MM.1S (cell line): ENCODE measurements at regions not wholly inside any gene's neighbourhood (a gene's known extent, or its start where the extent isn't known, plus 50 kb on each side); places are given as distances from the start of the nearest gene placed in this dataset.

ENCODE experiments used
- DNase-seq: peaks from one replicate; pipeline ENCODE4 v3.0.0-alpha.2; 2015
- H2AFZ ChIP-seq: fragments of 300-600 bp; sonication (generic); 2 replicates; pipeline ENCODE4 v1.6.0; 2016; ENCODE audit warnings: antibody characterized with exemption, low read length
- H3F3A ChIP-seq: fragments of 300-600 bp; sonication (generic); 2 replicates; pipeline ENCODE4 v1.6.1; 2016; ENCODE audit warnings: mild to moderate bottlenecking, antibody characterized with exemption, low read length, moderate library complexity, mixed read lengths; ENCODE audit not compliant: insufficient read depth
- H3K27ac ChIP-seq: fragments of 300-600 bp; sonication (generic); 2 replicates; pipeline ENCODE4 v1.5.1; 2016; ENCODE audit warnings: mild to moderate bottlenecking, low read length
- H3K27me3 ChIP-seq: fragments of 300-600 bp; sonication (generic); replicated peaks from 2 replicates; pipeline ENCODE4 v1.6.0; 2016; ENCODE audit warnings: low read length; ENCODE audit not compliant: insufficient read depth
- H3K36me3 ChIP-seq: fragments of 300-600 bp; sonication (generic); replicated peaks from 2 replicates; pipeline ENCODE4 v1.6.1; 2016; ENCODE audit warnings: mild to moderate bottlenecking, low read length, mixed read lengths; ENCODE audit not compliant: insufficient read depth
- H3K4me1 ChIP-seq: fragments of 300-600 bp; sonication (generic); 2 replicates; pipeline ENCODE4 v1.6.1; 2016; ENCODE audit warnings: low read length, mixed read lengths
- H3K4me2 ChIP-seq: fragments of 300-600 bp; sonication (generic); 2 replicates; pipeline ENCODE4 v1.6.0; 2016; ENCODE audit warnings: low read depth, low read length
- H3K4me3 ChIP-seq: fragments of 300-600 bp; sonication (generic); 2 replicates; pipeline ENCODE4 v1.5.1; 2016; ENCODE audit warnings: low read length, mixed read lengths
- H3K79me2 ChIP-seq: fragments of 300-600 bp; sonication (generic); 2 replicates; pipeline ENCODE4 v1.6.1; 2016; ENCODE audit warnings: mixed run types, low read length, mixed read lengths
- H3K9ac ChIP-seq: fragments of 300-600 bp; sonication (generic); 2 replicates; pipeline ENCODE4 v1.6.1; 2016; ENCODE audit warnings: low read length, mixed read lengths
- H3K9me2 ChIP-seq: fragments of 300-600 bp; sonication (generic); replicated peaks from 2 replicates; pipeline ENCODE4 v1.6.1; 2016; ENCODE audit warnings: mild to moderate bottlenecking, low read length, mixed read lengths; ENCODE audit not compliant: insufficient read depth
- H3K9me3 ChIP-seq: fragments of 300-600 bp; sonication (generic); replicated peaks from 2 replicates; pipeline ENCODE4 v1.6.1; 2016; ENCODE audit warnings: mild to moderate bottlenecking, low read length, mixed read lengths; ENCODE audit not compliant: insufficient read depth
- H4K20me1 ChIP-seq: fragments of 300-600 bp; sonication (generic); 2 replicates; pipeline ENCODE4 v1.6.1; 2016; ENCODE audit warnings: mild to moderate bottlenecking, low read length, moderate library complexity, mixed read lengths; ENCODE audit not compliant: insufficient read depth
- CTCF ChIP-seq: fragments of 300-600 bp; sonication (generic); IDR thresholded peaks from 2 replicates; pipeline ENCODE4 v1.5.1; 2016; ENCODE audit warnings: antibody characterized with exemption, low read length, mixed read lengths
- EZH2 ChIP-seq: fragments of 300-600 bp; sonication (generic); optimal IDR thresholded peaks from 2 replicates; pipeline ENCODE3; 2017; ENCODE audit warnings: low read depth, mild to moderate bottlenecking, antibody characterized with exemption, low read length, mixed read lengths
- EZH2phosphoT487 ChIP-seq: fragments of 300-600 bp; sonication (generic); IDR thresholded peaks from 2 replicates; pipeline ENCODE4 v1.6.1; 2018; ENCODE audit warnings: antibody characterized with exemption, low read length

DNA sequence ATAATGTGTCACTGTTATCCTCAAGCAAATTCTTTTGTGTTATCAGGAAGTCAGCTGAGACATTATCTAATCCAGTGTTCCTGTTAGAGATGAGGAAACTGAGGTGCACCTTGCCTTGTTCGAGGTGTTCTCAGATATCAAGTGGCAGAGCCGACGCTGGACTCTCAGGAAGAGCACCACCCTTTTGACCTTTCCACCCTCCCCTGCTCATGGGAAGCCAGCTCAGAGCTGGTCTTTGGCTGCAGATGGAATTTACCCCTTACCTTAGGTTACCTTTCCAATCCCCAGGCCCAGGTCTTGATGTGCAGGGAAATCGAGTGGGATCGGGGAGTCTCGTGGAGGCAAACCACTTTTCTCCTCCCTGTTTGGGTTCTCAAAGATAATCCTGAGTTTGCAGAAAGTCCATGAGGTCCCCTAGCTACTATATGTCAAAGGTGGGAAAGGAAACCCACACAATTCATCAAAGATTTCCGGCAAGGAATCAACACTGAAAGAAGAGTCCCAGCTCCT, 62.9 kb upstream of the PIM1 start:
- no peaks in the 10 kb centered on the region for H3K36me3 ChIP-seq
- no peak overlapping the region for H2AFZ ChIP-seq
- no peaks in the 10 kb centered on the region for H4K20me1 ChIP-seq
- no peak overlapping the region for H3K4me2 ChIP-seq
- no peaks in the 10 kb centered on the region for H3K9me3 ChIP-seq
- no peak for DNase-seq
- no peak overlapping the region for H3K27ac ChIP-seq
- H3F3A ChIP-seq: peaks cover 39% of the 10 kb centered on the region
- no peaks in the 10 kb centered on the region for H3K27me3 ChIP-seq
- H3K9ac ChIP-seq: no peak overlapping the region
- peaks cover 34% of the 10 kb centered on the region for H3K4me1 ChIP-seq
- no peak for TF ChIP-seq EZH2phosphoT487
- no peak for TF ChIP-seq EZH2
- no peak for TF ChIP-seq CTCF
- H3K9me2 ChIP-seq: no peaks in the 10 kb centered on the region
- H3K4me3 ChIP-seq: no peak overlapping the region
- no peaks in the 10 kb centered on the region for H3K79me2 ChIP-seq

GRCh38 chr6:37109714-37110499, 60.0 kb upstream of the PIM1 start:
- no peak overlapping the region for H3K4me3 ChIP-seq
- no peaks in the 10 kb centered on the region for H3K79me2 ChIP-seq
- no peak overlapping the region for H3K27ac ChIP-seq
- H3K9ac ChIP-seq: no peak overlapping the region
- H3K27me3 ChIP-seq: no peaks in the 10 kb centered on the region
- no peaks in the 10 kb centered on the region for H4K20me1 ChIP-seq
- no peaks in the 10 kb centered on the region for H3K9me3 ChIP-seq
- no peaks in the 10 kb centered on the region for H3K9me2 ChIP-seq
- TF ChIP-seq EZH2: no peak
- no peak for TF ChIP-seq EZH2phosphoT487
- TF ChIP-seq CTCF: no peak
- H2AFZ ChIP-seq: no peak overlapping the region
- H3K4me2 ChIP-seq: no peak overlapping the region
- no peaks in the 10 kb centered on the region for H3K36me3 ChIP-seq
- peaks cover 12% of the 10 kb centered on the region for H3F3A ChIP-seq
- DNase-seq: no peak
- H3K4me1 ChIP-seq: peaks cover 11% of the 10 kb centered on the region

GRCh38 chr6:37110500-37111461, 59.2 kb upstream of the PIM1 start:
- no peak overlapping the region for H3K9ac ChIP-seq
- H3K4me3 ChIP-seq: no peak overlapping the region
- no peaks in the 10 kb centered on the region for H4K20me1 ChIP-seq
- TF ChIP-seq EZH2 (no peak), EZH2phosphoT487 (no peak), CTCF (no peak)
- no peak overlapping the region for H2AFZ ChIP-seq
- H3K27me3 ChIP-seq: no peaks in the 10 kb centered on the region
- no peak overlapping the region for H3K4me2 ChIP-seq
- no peaks in the 10 kb centered on the region for H3K79me2 ChIP-seq
- no peaks in the 10 kb centered on the region for H3K36me3 ChIP-seq
- peaks cover 3% of the 10 kb centered on the region; the same call in 1 of the 2 replicates for H3F3A ChIP-seq
- no peak for DNase-seq
- no peaks in the 10 kb centered on the region for H3K9me3 ChIP-seq
- no peak overlapping the region for H3K27ac ChIP-seq
- no peaks in the 10 kb centered on the region for H3K9me2 ChIP-seq
- peaks cover 4% of the 10 kb centered on the region for H3K4me1 ChIP-seq
